ENCODE measurements at regions not wholly inside any gene's neighbourhood (a gene's known extent, or its start where the extent isn't known, plus 50 kb on each side); places are given as distances from the start of the nearest gene placed in this dataset.
"Not testable (repeated sequence)": the region's sequence is repeated elsewhere in the genome, so short reads cannot be mapped to it uniquely, and the experiment has no call there.

GRCh38 chr11:13136272-13136596, 127.1 kb downstream of the RASSF10 start:
- no peak for DNase-seq

- DNase-seq, result no peak
Observed at GRCh38 chr11:13137844-13138301, 128.8 kb downstream of the RASSF10 start.

GRCh38 chr11:13139085-13139484, 130.0 kb downstream of the RASSF10 start:
- DNase-seq, result not testable (repeated sequence)

GRCh38 chr11:13140028-13140870, 131.1 kb downstream of the RASSF10 start:
- DNase-seq, result no peak

GRCh38 chr11:13140873-13141655, 131.9 kb downstream of the RASSF10 start:
- DNase-seq, result no peak

GRCh38 chr11:13141731-13142709, 132.9 kb downstream of the RASSF10 start:
- DNase-seq, result no peak

- no peak for DNase-seq
Observed at GRCh38 chr11:13143486-13144297, 133.9 kb upstream of the BMAL1 start.

GRCh38 chr11:13145461-13145860, 132.1 kb upstream of the BMAL1 start:
- DNase-seq, result no peak

- no peak for DNase-seq
Observed at GRCh38 chr11:13149991-13150390, 127.6 kb upstream of the BMAL1 start.

- no peak for DNase-seq
Observed at GRCh38 chr11:13150487-13150886, 127.1 kb upstream of the BMAL1 start.

- no peak for DNase-seq
Observed at GRCh38 chr11:13152264-13152663, 125.3 kb upstream of the BMAL1 start.

- no peak for DNase-seq
Observed at GRCh38 chr11:13152736-13153541, 124.7 kb upstream of the BMAL1 start.

- DNase-seq, result not testable (repeated sequence)
Observed at GRCh38 chr11:13154374-13154773, 123.2 kb upstream of the BMAL1 start.

- DNase-seq, result no peak
Observed at GRCh38 chr11:13160346-13160745, 117.2 kb upstream of the BMAL1 start.

GRCh38 chr11:13160806-13161205, 116.8 kb upstream of the BMAL1 start:
- DNase-seq, result no peak

GRCh38 chr11:13163158-13163557, 114.4 kb upstream of the BMAL1 start:
- DNase-seq, result no peak

GRCh38 chr11:13166036-13166435, 111.6 kb upstream of the BMAL1 start:
- DNase-seq, result no peak

GRCh38 chr11:13168271-13168670, 109.3 kb upstream of the BMAL1 start:
- DNase-seq, result no peak

- DNase-seq, result no peak
Observed at GRCh38 chr11:13169709-13170108, 107.9 kb upstream of the BMAL1 start.

GRCh38 chr11:13174090-13174489, 103.5 kb upstream of the BMAL1 start:
- DNase-seq, result no peak
